Adrenal gland (tissue), 9 donors: ENCODE measurements at regions not wholly inside any gene's neighbourhood (a gene's known extent, or its start where the extent isn't known, plus 50 kb on each side); places are given as distances from the start of the nearest gene placed in this dataset.

Experiments used
- DNase-seq, 7 donors: peaks; one replicate each; pipeline ENCODE4 v3.0.0-alpha.2; 2019 to 2020
- H3K27ac ChIP-seq, 5 donors: fragments of 200-600 bp; sonication (generic) in 4 of 5; 1 replicate in 3 of 5; 2 replicates in 2 of 5; pipeline versions ENCODE4 v1.5.1 to v1.8.0; 2016 to 2020; ENCODE audit warnings: mild to moderate bottlenecking in 1 of 5
- H3K27me3 ChIP-seq: fragments of 200-600 bp; 2 replicates; pipeline ENCODE4 v1.8.0; 2021
- H3K36me3 ChIP-seq, 2 donors: fragments of 200-600 bp; replicated peaks in 1 of 2; 1 replicate in 1 of 2; 2 replicates in 1 of 2; pipeline versions ENCODE4 v1.5.1 to v1.8.0; 2018 to 2022
- H3K4me1 ChIP-seq, 2 donors: fragments of 200-600 bp; replicated peaks in 1 of 2; 1 replicate in 1 of 2; 2 replicates in 1 of 2; pipeline versions ENCODE4 v1.5.1 to v1.8.0; 2018 to 2021
- H3K4me3 ChIP-seq, 4 donors: fragments of 200-600 bp; sonication (generic) in 3 of 4; one replicate each; pipeline ENCODE4 v1.5.1; 2016 to 2018
- H3K9me3 ChIP-seq, 3 donors: fragments of 200-600 bp; sonication (generic) in 1 of 3; replicated peaks in 1 of 3; 1 replicate in 2 of 3; 2 replicates in 1 of 3; pipeline versions ENCODE4 v1.5.1 to v1.8.0; 2016 to 2021
- POLR2A ChIP-seq, 2 donors: fragments of 450-650 bp; IDR thresholded peaks; one replicate each; pipeline ENCODE4 v1.6.1; 2017; ENCODE audit warnings: antibody characterized with exemption in 2 of 2, mild to moderate bottlenecking in 2 of 2, moderate library complexity in 1 of 2
- WGBS, 4 donors: extraction: QIAGEN DNeasy Blood & Tissue Kit in 2 of 4; methylation state at CpG; one replicate each; pipeline versions ENCODE4 v1.1.5 to v1.1.7; 2013 to 2017; 5-methylcytosine and 5-hydroxymethylcytosine counted together
- intact Hi-C, 2 donors: fragments of 100-400 bp; cut with DNase I; formaldehyde crosslinking; loops; one replicate each; pipeline versions ENCODE4 v1.14.1 to v1.15.0; 2022 to 2023
- TF ChIP-seq, protein P1 (sequence below), 6 experiments: fragments of 450-650 bp in 4 of 6; fragments of 200-600 bp in 2 of 6; sonication (generic) in 1 of 6; IDR thresholded peaks; 1 replicate in 5 of 6; 2 replicates in 1 of 6; pipeline versions ENCODE4 v1.5.1 to v1.8.0; 2016 to 2021; ENCODE audit warnings: antibody characterized with exemption in 6 of 6, mild to moderate bottlenecking in 2 of 6, moderate library complexity in 1 of 6
- donor health status: healthy with polysubstance abuse.
- donor health status: Bipolar disorder and iron deficiency.
- donor health status: DM: yes; HTN: yes; CAD: no.
- donor health status: DM: no; HTN: no; CAD: no.
- donor health status: DM: no; HTN: no; CAD: no.

DNA sequence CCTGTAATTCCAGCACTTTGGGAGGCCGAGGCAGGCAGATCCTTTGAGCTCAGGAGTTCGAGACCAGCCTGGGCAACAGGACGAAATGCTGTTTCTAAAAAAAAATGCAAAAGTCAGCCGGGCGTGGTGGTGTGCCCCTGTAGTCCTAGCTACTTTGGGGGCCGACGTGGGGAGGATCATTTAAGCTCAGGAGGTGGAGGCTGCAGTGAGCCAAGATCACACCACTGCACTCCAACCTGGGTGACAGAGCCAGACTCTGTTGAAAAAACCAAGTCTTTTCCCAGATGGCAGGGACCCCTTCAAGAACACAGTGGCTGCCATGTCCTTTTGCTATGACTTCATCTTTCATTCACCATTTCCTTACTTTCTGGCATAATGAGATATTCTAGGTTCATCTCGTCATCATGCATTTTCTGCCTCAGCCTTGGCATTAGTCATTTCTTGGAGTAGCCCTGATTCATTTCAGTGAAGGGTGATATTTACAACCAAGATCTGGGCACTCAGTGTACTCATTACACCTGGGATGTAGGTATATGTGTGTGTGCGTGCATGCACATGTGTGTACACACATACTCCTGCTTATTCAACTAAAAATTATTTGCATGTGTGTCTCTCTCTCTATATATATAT lies 61.4 kb upstream of the TOX2 start:
- Histone ChIP-seq H3K36me3 (no peaks in the 10 kb centered on the region), H3K27me3 (no peaks in the 10 kb centered on the region), H3K4me3 (no peak overlapping the region), H3K9me3 (no peaks in the 10 kb centered on the region), H3K4me1 (peaks cover 4 to 21% of the 10 kb centered on the region in 2 donors), H3K27ac (no peak overlapping the region)
- no peak for DNase-seq
- WGBS, 4 donors = 83 to 89% (median 87%) methylated on average over 6 to 9 of the region's 9 CpGs
- TF ChIP-seq POLR2A (IDR thresholded peaks at IDR 0.05) = no peak
- TF ChIP-seq, protein P1, sequence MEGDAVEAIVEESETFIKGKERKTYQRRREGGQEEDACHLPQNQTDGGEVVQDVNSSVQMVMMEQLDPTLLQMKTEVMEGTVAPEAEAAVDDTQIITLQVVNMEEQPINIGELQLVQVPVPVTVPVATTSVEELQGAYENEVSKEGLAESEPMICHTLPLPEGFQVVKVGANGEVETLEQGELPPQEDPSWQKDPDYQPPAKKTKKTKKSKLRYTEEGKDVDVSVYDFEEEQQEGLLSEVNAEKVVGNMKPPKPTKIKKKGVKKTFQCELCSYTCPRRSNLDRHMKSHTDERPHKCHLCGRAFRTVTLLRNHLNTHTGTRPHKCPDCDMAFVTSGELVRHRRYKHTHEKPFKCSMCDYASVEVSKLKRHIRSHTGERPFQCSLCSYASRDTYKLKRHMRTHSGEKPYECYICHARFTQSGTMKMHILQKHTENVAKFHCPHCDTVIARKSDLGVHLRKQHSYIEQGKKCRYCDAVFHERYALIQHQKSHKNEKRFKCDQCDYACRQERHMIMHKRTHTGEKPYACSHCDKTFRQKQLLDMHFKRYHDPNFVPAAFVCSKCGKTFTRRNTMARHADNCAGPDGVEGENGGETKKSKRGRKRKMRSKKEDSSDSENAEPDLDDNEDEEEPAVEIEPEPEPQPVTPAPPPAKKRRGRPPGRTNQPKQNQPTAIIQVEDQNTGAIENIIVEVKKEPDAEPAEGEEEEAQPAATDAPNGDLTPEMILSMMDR (IDR thresholded peaks at IDR 0.05) = no peak
- intact Hi-C loops = no loop called here

DNA sequence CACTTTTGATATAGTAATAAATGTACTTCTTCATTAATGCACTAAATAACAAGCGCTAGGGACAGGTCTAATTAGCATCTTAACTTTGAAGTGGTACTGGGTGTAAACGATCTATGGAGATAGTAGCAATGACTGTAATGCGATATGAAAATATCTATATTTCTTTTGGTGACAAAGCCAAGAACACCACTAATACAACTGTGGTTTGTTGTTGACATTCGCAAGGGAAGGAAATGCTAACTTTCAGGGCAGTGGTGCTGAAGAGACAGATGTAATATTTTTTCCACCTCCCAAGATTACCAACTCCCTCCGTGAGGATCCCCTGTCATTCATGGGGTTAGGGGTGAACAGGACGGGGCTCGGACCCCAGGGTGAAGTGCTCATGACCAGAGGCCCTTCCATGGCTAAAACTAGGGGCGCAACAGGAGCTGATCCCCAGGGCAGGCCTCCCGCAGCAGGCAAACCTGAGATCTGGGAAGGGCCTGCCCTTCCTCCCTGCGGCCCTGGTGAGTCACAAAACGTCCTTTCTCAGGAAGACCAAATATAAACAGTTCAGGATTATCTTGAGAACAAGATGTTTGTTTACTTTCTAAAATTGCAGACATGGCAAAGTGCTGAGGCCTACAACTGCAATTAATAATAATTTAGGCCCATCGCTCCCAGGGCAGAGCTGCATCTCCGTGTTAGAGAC lies 65.0 kb upstream of the TOX2 start:
- Histone ChIP-seq H3K9me3 (no peaks in the 10 kb centered on the region), H3K27me3 (no peaks in the 10 kb centered on the region), H3K4me3 (no peak overlapping the region), H3K27ac (peak overlapping the region; percentile 46 to 87 (median 57)), H3K36me3 (no peaks in the 10 kb centered on the region), H3K4me1 (peaks cover 4 to 21% of the 10 kb centered on the region in 2 donors)
- DNase-seq = peak; percentile 26 to 77 (median 53)
- TF ChIP-seq, protein P1 (IDR thresholded peaks at IDR 0.05) = no peak
- TF ChIP-seq POLR2A (IDR thresholded peaks at IDR 0.05) = no peak
- intact Hi-C loops = no loop called here
- WGBS, 4 donors = 39 to 54% (median 47%) methylated on average over 10 to 13 of the region's 13 CpGs

DNA sequence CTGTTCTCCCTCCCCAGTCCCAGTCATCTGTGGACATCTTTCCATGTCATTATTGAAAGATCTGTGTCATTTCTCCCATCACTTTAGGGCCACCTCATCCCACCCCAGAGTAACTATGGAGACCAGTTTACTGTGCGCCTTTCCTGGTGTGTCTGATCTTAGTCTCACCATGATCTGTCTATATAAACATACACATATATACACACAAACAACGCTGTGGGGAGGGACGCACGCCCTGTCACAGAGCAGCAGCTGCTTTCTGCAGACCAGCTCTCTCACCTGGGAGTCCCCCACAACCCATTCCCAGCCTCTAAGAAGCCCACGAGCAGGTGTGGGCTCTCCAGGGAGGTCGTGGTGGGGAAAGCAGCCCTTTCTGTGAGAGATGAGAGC lies 68.1 kb upstream of the TOX2 start:
- H3K27me3 ChIP-seq = no peaks in the 10 kb centered on the region
- TF ChIP-seq, protein P1 (IDR thresholded peaks at IDR 0.05) = no peak
- TF ChIP-seq POLR2A (IDR thresholded peaks at IDR 0.05) = no peak
- no peaks in the 10 kb centered on the region for H3K36me3 ChIP-seq
- intact Hi-C loops = no loop called here
- peaks cover 4 to 32% of the 10 kb centered on the region in 2 donors for H3K4me1 ChIP-seq
- H3K4me3 ChIP-seq = no peak overlapping the region
- H3K9me3 ChIP-seq = no peaks in the 10 kb centered on the region
- no peak overlapping the region for H3K27ac ChIP-seq
- WGBS, 4 donors = 81 to 94% (median 85%) methylated on average over 6 of the region's 6 CpGs
- DNase-seq = peak in 1 of 7 donors; percentile 43

DNA sequence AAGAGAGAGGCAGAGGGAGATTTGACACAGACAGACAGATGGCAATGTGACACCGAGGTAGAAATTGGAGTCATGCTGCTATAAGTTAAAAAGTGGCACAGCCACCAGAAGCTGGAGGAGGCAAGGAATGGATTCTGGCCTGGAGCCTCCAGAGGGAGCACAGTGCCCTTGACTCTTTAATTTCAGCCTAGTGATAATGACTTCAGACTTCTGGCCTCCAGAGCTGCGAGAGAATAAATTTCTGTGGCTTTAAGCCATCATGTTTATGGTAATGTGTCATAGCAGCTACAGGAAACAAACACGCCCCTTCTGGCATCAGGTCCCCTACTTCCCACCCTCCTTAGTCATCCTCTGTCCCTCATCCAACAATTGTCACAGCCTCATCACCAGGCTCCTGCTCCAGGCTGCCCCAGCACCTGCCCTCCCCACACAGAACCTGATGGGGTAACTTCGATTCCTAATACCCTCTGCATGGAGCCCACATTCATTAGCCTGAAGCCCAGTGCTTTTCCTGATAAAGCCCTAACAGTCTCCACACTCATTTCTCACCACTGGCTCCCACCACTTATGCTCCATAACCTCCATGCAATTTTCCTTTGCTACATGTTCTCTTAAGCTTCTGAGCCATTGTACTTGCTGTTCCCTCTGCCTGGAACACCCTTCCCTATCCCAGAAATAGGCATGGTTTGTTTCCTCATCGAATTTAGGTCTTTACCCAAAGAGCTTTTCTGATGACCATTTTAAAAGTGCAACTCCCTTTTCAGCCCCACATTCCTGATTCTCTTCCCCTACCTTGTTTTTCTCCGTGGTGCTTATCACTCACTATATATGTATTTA lies 69.7 kb upstream of the TOX2 start:
- intact Hi-C loops = loop anchor here in 1 of 2 donors (5.0 kb wide), 1 partner anchor 242 kb away; no protein-coding TSS in a partner anchor
- DNase-seq = peak in 5 of 7 donors; percentile 52 to 93 (median 84)
- no peaks in the 10 kb centered on the region for H3K9me3 ChIP-seq
- TF ChIP-seq, protein P1 (IDR thresholded peaks at IDR 0.05) = peak in 3 of 6 experiments; percentile 38 to 46 (median 41)
- no peak for TF ChIP-seq POLR2A (IDR thresholded peaks at IDR 0.05)
- H3K27me3 ChIP-seq = no peaks in the 10 kb centered on the region
- H3K36me3 ChIP-seq = no peaks in the 10 kb centered on the region
- peak overlapping the region in 1 of 5 donors; percentile 52 for H3K27ac ChIP-seq
- H3K4me1 ChIP-seq = peaks cover 1 to 22% of the 10 kb centered on the region in 2 donors
- H3K4me3 ChIP-seq = no peak overlapping the region
- 31 to 45% (median 41%) methylated on average over 6 of the region's 6 CpGs for WGBS, 4 donors
